Neural progenitor cell (in vitro differentiated cells): ENCODE measurements at regions not wholly inside any gene's neighbourhood (a gene's known extent, or its start where the extent isn't known, plus 50 kb on each side); places are given as distances from the start of the nearest gene placed in this dataset.

Experiments
- DNase-seq: peaks from one replicate; pipeline ENCODE4 v3.0.0-alpha.2; 2016; ENCODE audit warnings: low spot score
- H2AFZ ChIP-seq: fragments of 200-600 bp; sonication (generic); replicated peaks from 2 replicates; pipeline ENCODE4 v1.6.1; 2016; ENCODE audit warnings: antibody characterized with exemption
- H3F3A ChIP-seq: fragments of 200-600 bp; sonication (generic); 2 replicates; pipeline ENCODE4 v1.6.1; 2016; ENCODE audit warnings: antibody characterized with exemption, low read depth
- H3K27ac ChIP-seq: fragments of 200-600 bp; sonication (generic); 2 replicates; pipeline ENCODE4 v1.5.1; 2016; ENCODE audit warnings: mild to moderate bottlenecking
- H3K27me3 ChIP-seq: fragments of 200-600 bp; sonication (generic); 2 replicates; pipeline ENCODE4 v1.6.1; 2016; ENCODE audit warnings: mild to moderate bottlenecking, moderate library complexity
- H3K36me3 ChIP-seq: fragments of 200-600 bp; sonication (generic); 2 replicates; pipeline ENCODE4 v1.5.1; 2016
- H3K4me1 ChIP-seq: fragments of 200-600 bp; sonication (generic); 2 replicates; pipeline ENCODE4 v1.6.1; 2016; ENCODE audit warnings: mixed run types
- H3K4me2 ChIP-seq: fragments of 200-600 bp; sonication (generic); 2 replicates; pipeline ENCODE4 v1.6.1; 2016
- H3K4me3 ChIP-seq: fragments of 200-600 bp; sonication (generic); 2 replicates; pipeline ENCODE4 v1.5.1; 2016
- H3K79me2 ChIP-seq: fragments of 200-600 bp; sonication (generic); 2 replicates; pipeline ENCODE4 v1.6.1; 2016; ENCODE audit warnings: low read depth
- H3K9ac ChIP-seq: fragments of 200-600 bp; sonication (generic); 2 replicates; pipeline ENCODE4 v1.6.1; 2016
- H3K9me3 ChIP-seq: fragments of 200-600 bp; sonication (generic); 2 replicates; pipeline ENCODE4 v1.5.1; 2016; ENCODE audit warnings: low read depth
- H4K20me1 ChIP-seq: fragments of 200-600 bp; sonication (generic); 2 replicates; pipeline ENCODE4 v1.6.1; 2016; ENCODE audit warnings: low read depth
- H3K27ac Mint-ChIP-seq: 3 replicates; pipeline ENCODE4 v1.8.0; 2021; ENCODE audit warnings: mixed read lengths
- H3K27me3 Mint-ChIP-seq: 2 replicates; pipeline ENCODE4 v1.8.0; 2022; ENCODE audit warnings: low read depth, mild to moderate bottlenecking, inconsistent platforms, moderate library complexity, mixed read lengths; ENCODE audit not compliant: insufficient read depth
- H3K36me3 Mint-ChIP-seq: 3 replicates; pipeline ENCODE4 v1.8.0; 2021; ENCODE audit warnings: mixed read lengths
- H3K4me1 Mint-ChIP-seq: 3 replicates; pipeline ENCODE4 v1.8.0; 2021; ENCODE audit warnings: mixed read lengths
- H3K4me3 Mint-ChIP-seq: 3 replicates; pipeline ENCODE4 v1.8.0; 2021; ENCODE audit warnings: mild to moderate bottlenecking, moderate library complexity, mixed read lengths
- H3K9me3 Mint-ChIP-seq: 3 replicates; pipeline ENCODE4 v1.8.0; 2020; ENCODE audit warnings: mixed read lengths
- EZH2 ChIP-seq: fragments of 200-600 bp; sonication (generic); IDR thresholded peaks from 2 replicates; pipeline ENCODE4 v1.6.1; 2017; ENCODE audit warnings: antibody characterized with exemption, mild to moderate bottlenecking, moderate library complexity
- EZH2phosphoT487 ChIP-seq: fragments of 200-600 bp; sonication (generic); IDR thresholded peaks from 2 replicates; pipeline ENCODE4 v1.6.1; 2017; ENCODE audit warnings: antibody characterized with exemption
- TF ChIP-seq, protein P1 (sequence below): fragments of 200-600 bp; sonication (generic); IDR thresholded peaks from 2 replicates; pipeline ENCODE4 v1.5.1; 2017; ENCODE audit warnings: antibody characterized with exemption, mild to moderate bottlenecking

DNA sequence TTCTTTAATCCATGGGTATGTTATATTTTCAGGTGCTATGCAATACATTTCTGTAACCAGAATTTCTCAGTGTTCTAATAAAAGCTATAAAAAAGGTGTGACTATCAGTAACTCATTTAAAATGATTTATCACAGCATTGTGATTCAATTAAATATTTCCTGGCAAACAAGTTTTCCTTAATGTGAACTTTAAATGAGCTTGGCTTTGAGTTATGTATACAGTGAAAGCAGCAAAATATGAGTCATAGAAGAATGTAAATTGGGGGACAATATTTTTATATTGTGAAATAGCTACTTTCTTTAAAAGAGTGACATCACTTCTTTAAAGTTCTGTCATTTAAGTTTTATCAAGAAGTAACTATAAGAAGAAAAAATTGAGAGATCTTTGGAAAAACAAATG, 484.9 kb upstream of the MAN1A1 start:
- Mint-ChIP-seq H3K27me3 (no peaks in the 10 kb centered on the region), H3K4me3 (no peak overlapping the region), H3K27ac (no peak overlapping the region), H3K36me3 (no peaks in the 10 kb centered on the region), H3K4me1 (no peaks in the 10 kb centered on the region), H3K9me3 (peaks cover under 1% of the 10 kb centered on the region)
- no peak overlapping the region for H3K4me2 ChIP-seq
- H3K27me3 ChIP-seq, result no peaks in the 10 kb centered on the region
- H3K79me2 ChIP-seq, result no peaks in the 10 kb centered on the region
- no peaks in the 10 kb centered on the region for H3K9me3 ChIP-seq
- no peak for DNase-seq
- no peaks in the 10 kb centered on the region for H3K36me3 ChIP-seq
- no peaks in the 10 kb centered on the region for H3K4me1 ChIP-seq
- TF ChIP-seq, protein P1, sequence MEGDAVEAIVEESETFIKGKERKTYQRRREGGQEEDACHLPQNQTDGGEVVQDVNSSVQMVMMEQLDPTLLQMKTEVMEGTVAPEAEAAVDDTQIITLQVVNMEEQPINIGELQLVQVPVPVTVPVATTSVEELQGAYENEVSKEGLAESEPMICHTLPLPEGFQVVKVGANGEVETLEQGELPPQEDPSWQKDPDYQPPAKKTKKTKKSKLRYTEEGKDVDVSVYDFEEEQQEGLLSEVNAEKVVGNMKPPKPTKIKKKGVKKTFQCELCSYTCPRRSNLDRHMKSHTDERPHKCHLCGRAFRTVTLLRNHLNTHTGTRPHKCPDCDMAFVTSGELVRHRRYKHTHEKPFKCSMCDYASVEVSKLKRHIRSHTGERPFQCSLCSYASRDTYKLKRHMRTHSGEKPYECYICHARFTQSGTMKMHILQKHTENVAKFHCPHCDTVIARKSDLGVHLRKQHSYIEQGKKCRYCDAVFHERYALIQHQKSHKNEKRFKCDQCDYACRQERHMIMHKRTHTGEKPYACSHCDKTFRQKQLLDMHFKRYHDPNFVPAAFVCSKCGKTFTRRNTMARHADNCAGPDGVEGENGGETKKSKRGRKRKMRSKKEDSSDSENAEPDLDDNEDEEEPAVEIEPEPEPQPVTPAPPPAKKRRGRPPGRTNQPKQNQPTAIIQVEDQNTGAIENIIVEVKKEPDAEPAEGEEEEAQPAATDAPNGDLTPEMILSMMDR, result no peak
- TF ChIP-seq EZH2phosphoT487 (no peak), EZH2 (no peak)
- H4K20me1 ChIP-seq, result no peaks in the 10 kb centered on the region
- no peak overlapping the region for H3K27ac ChIP-seq
- H3K4me3 ChIP-seq, result no peak overlapping the region
- H3F3A ChIP-seq, result no peaks in the 10 kb centered on the region
- no peak overlapping the region for H2AFZ ChIP-seq
- no peak overlapping the region for H3K9ac ChIP-seq

DNA sequence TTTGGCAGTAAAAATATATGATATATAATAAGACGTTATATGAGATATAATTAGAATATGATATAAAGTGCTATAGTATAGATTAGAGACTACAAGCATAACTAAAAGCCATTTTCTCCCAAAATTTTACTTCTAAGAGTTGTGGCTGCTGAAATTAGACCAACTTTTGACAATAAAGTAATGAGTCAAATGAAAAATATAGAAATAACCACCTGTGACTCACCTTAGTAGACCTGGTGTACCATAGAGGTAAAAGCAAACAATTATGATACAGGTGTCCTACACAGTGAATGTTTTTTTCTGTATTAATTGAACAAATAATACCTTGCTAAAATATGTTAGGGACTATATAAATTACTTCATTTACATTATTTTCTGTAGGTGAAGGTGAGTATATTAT, 482.9 kb upstream of the MAN1A1 start:
- Histone ChIP-seq H3K9ac (no peak overlapping the region), H4K20me1 (no peaks in the 10 kb centered on the region), H3K27ac (no peak overlapping the region), H3K79me2 (no peaks in the 10 kb centered on the region), H3K4me2 (no peak overlapping the region), H3K4me3 (no peak overlapping the region), H3K36me3 (no peaks in the 10 kb centered on the region), H2AFZ (no peak overlapping the region), H3K9me3 (no peaks in the 10 kb centered on the region), H3K4me1 (no peaks in the 10 kb centered on the region), H3K27me3 (no peaks in the 10 kb centered on the region), H3F3A (no peaks in the 10 kb centered on the region)
- Mint-ChIP-seq H3K27me3 (no peaks in the 10 kb centered on the region), H3K36me3 (no peaks in the 10 kb centered on the region), H3K4me3 (no peak overlapping the region), H3K27ac (no peak overlapping the region), H3K9me3 (peaks cover 2% of the 10 kb centered on the region), H3K4me1 (no peaks in the 10 kb centered on the region)
- TF ChIP-seq, protein P1, result no peak
- TF ChIP-seq EZH2phosphoT487, result no peak
- TF ChIP-seq EZH2, result no peak
- DNase-seq, result no peak

DNA sequence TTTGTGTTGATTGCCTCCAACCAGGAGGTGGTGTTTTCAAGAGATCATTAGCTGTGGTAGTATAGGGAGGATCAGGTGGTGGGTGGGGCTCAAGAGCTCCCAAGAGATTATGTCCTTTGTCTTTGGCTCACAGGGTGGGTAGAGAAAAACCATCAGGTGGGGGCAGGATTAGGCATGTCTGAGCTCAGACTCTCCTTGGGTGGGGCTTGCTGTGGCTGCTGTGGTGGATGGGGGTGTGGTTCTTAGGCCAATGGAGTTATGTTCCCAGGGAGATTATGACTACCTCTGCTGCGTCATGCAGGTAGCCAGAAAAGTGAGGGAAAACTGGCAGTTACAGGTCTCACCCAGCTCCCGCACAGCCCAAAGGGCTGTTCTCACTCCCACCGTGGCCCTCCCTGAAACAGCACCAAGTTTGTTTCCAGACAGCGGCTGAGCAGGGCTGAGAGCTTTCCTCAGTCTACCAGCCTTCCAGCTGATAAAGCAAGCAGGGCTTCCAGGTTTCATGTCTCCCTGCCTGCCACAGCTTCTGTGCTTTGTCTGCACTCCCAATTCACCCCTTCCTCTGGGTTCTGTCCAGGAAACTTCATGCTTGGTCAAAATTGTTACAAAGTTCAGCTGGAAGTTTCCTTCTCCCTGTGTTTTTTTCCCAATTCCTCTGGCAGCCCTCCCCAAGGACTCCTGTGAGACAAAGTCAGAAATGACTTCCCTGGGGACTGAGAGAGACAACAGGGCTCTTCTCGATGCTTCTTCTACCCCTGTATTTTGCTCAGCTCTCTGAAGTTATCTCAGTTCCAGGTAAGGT, 481.1 kb upstream of the MAN1A1 start:
- no peak overlapping the region for H3K9ac ChIP-seq

More for the DNA sequence above, 481.1 kb upstream of the MAN1A1 start:
- H3K36me3 ChIP-seq, result no peaks in the 10 kb centered on the region
- TF ChIP-seq EZH2, result no peak
- TF ChIP-seq EZH2phosphoT487, result no peak
- TF ChIP-seq, protein P1, result no peak
- no peaks in the 10 kb centered on the region for H3K79me2 ChIP-seq
- no peaks in the 10 kb centered on the region for H3F3A ChIP-seq
- Mint-ChIP-seq H3K27ac (no peak overlapping the region), H3K9me3 (peaks cover 2% of the 10 kb centered on the region), H3K27me3 (no peaks in the 10 kb centered on the region), H3K4me1 (no peaks in the 10 kb centered on the region), H3K4me3 (no peak overlapping the region), H3K36me3 (no peaks in the 10 kb centered on the region)
- no peak overlapping the region for H3K4me3 ChIP-seq
- H3K4me2 ChIP-seq, result peak overlapping the region; percentile 9
- H4K20me1 ChIP-seq, result no peaks in the 10 kb centered on the region
- peak; percentile 41 for DNase-seq
- no peaks in the 10 kb centered on the region for H3K27me3 ChIP-seq
- no peaks in the 10 kb centered on the region for H3K9me3 ChIP-seq
- no peak overlapping the region for H3K27ac ChIP-seq
- no peaks in the 10 kb centered on the region for H3K4me1 ChIP-seq
- peak overlapping the region; percentile 40 for H2AFZ ChIP-seq
